GM13977 (cell line): ENCODE measurements at regions not wholly inside any gene's neighbourhood (a gene's known extent, or its start where the extent isn't known, plus 50 kb on each side); places are given as distances from the start of the nearest gene placed in this dataset.
"Not testable (repeated sequence)": the region's sequence is repeated elsewhere in the genome, so short reads cannot be mapped to it uniquely, and the experiment has no call there.

Source experiments
- DNase-seq: peaks from one replicate; pipeline ENCODE4 v3.0.0; 2012; ENCODE audit warnings: low spot score
- CTCF ChIP-seq: IDR thresholded peaks from 2 replicates; pipeline ENCODE4 v1.5.1; 2012; ENCODE audit warnings: mild to moderate bottlenecking, control low read depth; ENCODE audit not compliant: insufficient read depth; ENCODE audit errors: extremely low read depth, missing control alignments
- in situ Hi-C: fragments of 300-500 bp; cut with MboI; formaldehyde crosslinking; loops from one replicate; pipeline ENCODE4 v1.12.0; 2022; ENCODE audit warnings: low sequenced_read_pairs, low pct_unique_long_range_greater_than_20kb, mixed read lengths, inconsistent platforms; ENCODE audit not compliant: unreplicated experiment

GRCh38 chr9:16291921-16292320 lies 578.5 kb downstream of the BNC2 start:
- in situ Hi-C loops, result no loop called here
- no peak for DNase-seq
- TF ChIP-seq CTCF, result no peak

GRCh38 chr9:16293610-16294009 lies 576.9 kb downstream of the BNC2 start:
- no peak for DNase-seq
- no peak for TF ChIP-seq CTCF
- in situ Hi-C loops, result no loop called here

GRCh38 chr9:16294133-16294770 lies 576.2 kb downstream of the BNC2 start:
- no peak for DNase-seq
- TF ChIP-seq CTCF, result no peak
- in situ Hi-C loops, result no loop called here

GRCh38 chr9:16294940-16295339 lies 575.5 kb downstream of the BNC2 start:
- in situ Hi-C loops, DNase-seq: not testable (repeated sequence)

GRCh38 chr9:16299368-16299767 lies 571.1 kb downstream of the BNC2 start:
- in situ Hi-C loops, DNase-seq: not testable (repeated sequence)

- DNase-seq, result no peak
- TF ChIP-seq CTCF, result no peak
- in situ Hi-C loops, result no loop called here
These were observed 567.0 kb downstream of the BNC2 start for GRCh38 chr9:16303506-16303905.

GRCh38 chr9:16304301-16304700 lies 566.2 kb downstream of the BNC2 start:
- in situ Hi-C loops, result no loop called here
- DNase-seq, result no peak
- TF ChIP-seq CTCF, result no peak

GRCh38 chr9:16306586-16306985 lies 563.9 kb downstream of the BNC2 start:
- no peak for TF ChIP-seq CTCF
- no peak for DNase-seq
- in situ Hi-C loops, result no loop called here
